Tibial nerve (tissue), 4 donors: ENCODE measurements at regions not wholly inside any gene's neighbourhood (a gene's known extent, or its start where the extent isn't known, plus 50 kb on each side); places are given as distances from the start of the nearest gene placed in this dataset.

Experiments
- CTCF ChIP-seq, 5 experiments: fragments of 200-600 bp in 3 of 5; fragments of 450-650 bp in 2 of 5; sonication (generic) in 3 of 5; IDR thresholded peaks; one replicate each; pipeline ENCODE4 v1.5.1; 2016 to 2019; ENCODE audit warnings: antibody characterized with exemption in 5 of 5, mild to moderate bottlenecking in 3 of 5, moderate library complexity in 2 of 5
- EP300 ChIP-seq, 2 donors: sonication (generic); formaldehyde crosslinking; IDR thresholded peaks; one replicate each; pipeline ENCODE4 v1.6.1; 2017; ENCODE audit warnings: antibody characterized with exemption in 2 of 2, mild to moderate bottlenecking in 1 of 2
- POLR2A ChIP-seq, 2 donors: fragments of 450-650 bp; IDR thresholded peaks; one replicate each; pipeline ENCODE4 v1.6.1; 2017; ENCODE audit warnings: antibody characterized with exemption in 2 of 2, mild to moderate bottlenecking in 2 of 2, moderate library complexity in 2 of 2

GRCh38 chr12:25764409-25764808, 194.1 kb upstream of the RASSF8 start:
- TF ChIP-seq POLR2A (IDR thresholded peaks at IDR 0.05) (no peak), CTCF (IDR thresholded peaks at IDR 0.05) (no peak), EP300 (IDR thresholded peaks at IDR 0.05) (no peak)
